ENCODE measurements at regions not wholly inside any gene's neighbourhood (a gene's known extent, or its start where the extent isn't known, plus 50 kb on each side); places are given as distances from the start of the nearest gene placed in this dataset.

DNA sequence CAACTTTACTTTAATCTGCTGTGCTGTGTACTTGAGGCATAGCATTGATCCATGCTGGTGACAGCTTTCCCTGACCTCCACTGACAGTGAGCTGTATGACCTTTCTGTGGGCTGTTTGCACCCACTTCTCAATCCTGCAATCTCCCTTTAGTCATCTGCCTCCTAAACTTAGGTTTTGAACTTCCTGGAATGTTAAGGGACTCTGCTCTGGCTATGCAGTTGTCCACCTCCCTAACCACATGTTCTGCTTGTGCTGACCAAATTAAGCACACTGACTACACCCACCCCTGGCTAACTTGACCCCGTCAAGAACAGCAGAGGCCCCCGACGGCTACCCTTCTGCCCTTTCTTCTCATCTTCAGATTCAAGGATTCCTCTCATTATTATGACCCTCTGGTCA lies 89.1 kb upstream of the NTM start:
- Mint-ChIP-seq H3K4me3 (ENCODE audit: unreplicated experiment) (no peak overlapping the region), H3K27me3 (ENCODE audit: insufficient read depth, unreplicated experiment) (peaks cover 11% of the 10 kb centered on the region), H3K4me1 (ENCODE audit: low read depth, unreplicated experiment) (no peaks in the 10 kb centered on the region), H3K9me3 (ENCODE audit: unreplicated experiment) (no peaks in the 10 kb centered on the region), H3K36me3 (ENCODE audit: insufficient read depth, unreplicated experiment) (no peaks in the 10 kb centered on the region), H3K27ac (ENCODE audit: unreplicated experiment) (no peak overlapping the region)
- TF ChIP-seq, protein P1, sequence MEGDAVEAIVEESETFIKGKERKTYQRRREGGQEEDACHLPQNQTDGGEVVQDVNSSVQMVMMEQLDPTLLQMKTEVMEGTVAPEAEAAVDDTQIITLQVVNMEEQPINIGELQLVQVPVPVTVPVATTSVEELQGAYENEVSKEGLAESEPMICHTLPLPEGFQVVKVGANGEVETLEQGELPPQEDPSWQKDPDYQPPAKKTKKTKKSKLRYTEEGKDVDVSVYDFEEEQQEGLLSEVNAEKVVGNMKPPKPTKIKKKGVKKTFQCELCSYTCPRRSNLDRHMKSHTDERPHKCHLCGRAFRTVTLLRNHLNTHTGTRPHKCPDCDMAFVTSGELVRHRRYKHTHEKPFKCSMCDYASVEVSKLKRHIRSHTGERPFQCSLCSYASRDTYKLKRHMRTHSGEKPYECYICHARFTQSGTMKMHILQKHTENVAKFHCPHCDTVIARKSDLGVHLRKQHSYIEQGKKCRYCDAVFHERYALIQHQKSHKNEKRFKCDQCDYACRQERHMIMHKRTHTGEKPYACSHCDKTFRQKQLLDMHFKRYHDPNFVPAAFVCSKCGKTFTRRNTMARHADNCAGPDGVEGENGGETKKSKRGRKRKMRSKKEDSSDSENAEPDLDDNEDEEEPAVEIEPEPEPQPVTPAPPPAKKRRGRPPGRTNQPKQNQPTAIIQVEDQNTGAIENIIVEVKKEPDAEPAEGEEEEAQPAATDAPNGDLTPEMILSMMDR (IDR thresholded peaks at IDR 0.05; ENCODE audit: insufficient read depth in 1 of 2, low read depth in 1 of 2, low read length in 1 of 2, severe bottlenecking in 1 of 2, unreplicated experiment in 1 of 2) = no peak
- H3K4me1 ChIP-seq = no peaks in the 10 kb centered on the region
- H3K27me3 ChIP-seq (replicated peaks; ENCODE audit: control insufficient read depth, insufficient read depth, low read length) = no peaks in the 10 kb centered on the region
- peaks cover 8% of the 10 kb centered on the region for H3K9me3 ChIP-seq
- no peak for DNase-seq
- no peak overlapping the region for H3K4me3 ChIP-seq (ENCODE audit: low read depth, low read length)
- BruUV-seq (replicated peaks) = no TSS peak
- no peaks in the 10 kb centered on the region for H3K36me3 ChIP-seq (ENCODE audit: control insufficient read depth, insufficient read depth, low read length)
- ChIA-PET POLR2A (no interaction called here), CTCF (no interaction called here)
- intact Hi-C loops (cut with micrococcal nuclease; ENCODE audit: unreplicated experiment) = no loop called here

DNA sequence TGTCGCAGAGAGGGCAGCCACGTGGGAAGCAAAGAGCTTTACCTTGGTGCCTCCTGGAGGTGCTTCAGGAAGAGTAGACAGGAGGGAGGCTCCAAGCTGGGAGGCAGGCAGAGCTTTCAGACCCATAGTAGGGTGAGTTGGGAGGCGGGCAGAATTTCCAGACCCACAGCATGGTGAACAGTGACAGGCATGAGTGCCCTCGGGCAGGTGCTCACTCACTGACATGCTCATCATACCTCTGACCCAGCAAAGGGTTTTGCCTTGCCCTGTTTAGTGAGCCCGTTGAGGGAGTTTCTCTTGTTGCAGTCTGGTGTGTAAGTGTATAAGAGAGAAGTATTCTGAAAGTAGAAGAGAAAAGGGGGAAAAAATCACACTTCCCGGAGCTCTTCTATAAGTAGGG lies 86.4 kb upstream of the NTM start:
- POLR2A ChIA-PET = no interaction called here
- BruUV-seq (replicated peaks) = no TSS peak
- H3K27me3 Mint-ChIP-seq (ENCODE audit: insufficient read depth, unreplicated experiment) = peaks cover 8% of the 10 kb centered on the region

GRCh38 chr11:131288521-131289091 lies 81.8 kb upstream of the NTM start:
- POLR2A ChIA-PET = no interaction called here

More for the DNA sequence above, 86.4 kb upstream of the NTM start:
- CTCF ChIA-PET = no interaction called here
- no peak overlapping the region for H3K4me3 Mint-ChIP-seq (ENCODE audit: unreplicated experiment)
- no peaks in the 10 kb centered on the region for H3K4me1 Mint-ChIP-seq (ENCODE audit: low read depth, unreplicated experiment)
- intact Hi-C loops (cut with micrococcal nuclease; ENCODE audit: unreplicated experiment) = no loop called here
- no peak for DNase-seq
- no peaks in the 10 kb centered on the region for H3K36me3 Mint-ChIP-seq (ENCODE audit: insufficient read depth, unreplicated experiment)
- TF ChIP-seq, protein P1 (IDR thresholded peaks at IDR 0.05; ENCODE audit: insufficient read depth in 1 of 2, low read depth in 1 of 2, low read length in 1 of 2, severe bottlenecking in 1 of 2, unreplicated experiment in 1 of 2) = no peak
- Histone ChIP-seq H3K27me3 (replicated peaks; ENCODE audit: control insufficient read depth, insufficient read depth, low read length) (no peaks in the 10 kb centered on the region), H3K36me3 (ENCODE audit: control insufficient read depth, insufficient read depth, low read length) (no peaks in the 10 kb centered on the region), H3K9me3 (peaks cover 8% of the 10 kb centered on the region), H3K4me3 (ENCODE audit: low read depth, low read length) (no peak overlapping the region), H3K4me1 (no peaks in the 10 kb centered on the region)
- H3K9me3 Mint-ChIP-seq (ENCODE audit: unreplicated experiment) = no peaks in the 10 kb centered on the region
- no peak overlapping the region for H3K27ac Mint-ChIP-seq (ENCODE audit: unreplicated experiment)

More at GRCh38 chr11:131288521-131289091, 81.8 kb upstream of the NTM start:
- intact Hi-C loops (cut with micrococcal nuclease; ENCODE audit: unreplicated experiment) = no loop called here
- H3K36me3 ChIP-seq (ENCODE audit: control insufficient read depth, insufficient read depth, low read length) = no peaks in the 10 kb centered on the region
- no peaks in the 10 kb centered on the region for H3K9me3 ChIP-seq
- peaks cover 16% of the 10 kb centered on the region for H3K27me3 Mint-ChIP-seq (ENCODE audit: insufficient read depth, unreplicated experiment)
- no peak for DNase-seq
- H3K27ac Mint-ChIP-seq (ENCODE audit: unreplicated experiment) = no peak overlapping the region
- CTCF ChIA-PET = no interaction called here
- no peak overlapping the region for H3K4me3 ChIP-seq (ENCODE audit: low read depth, low read length)
- H3K9me3 Mint-ChIP-seq (ENCODE audit: unreplicated experiment) = no peaks in the 10 kb centered on the region
- TF ChIP-seq, protein P1 (IDR thresholded peaks at IDR 0.05; ENCODE audit: insufficient read depth in 1 of 2, low read depth in 1 of 2, low read length in 1 of 2, severe bottlenecking in 1 of 2, unreplicated experiment in 1 of 2) = no peak
- no peak overlapping the region for H3K4me3 Mint-ChIP-seq (ENCODE audit: unreplicated experiment)
- H3K4me1 ChIP-seq = no peaks in the 10 kb centered on the region
- BruUV-seq (replicated peaks) = no TSS peak
- no peaks in the 10 kb centered on the region for H3K36me3 Mint-ChIP-seq (ENCODE audit: insufficient read depth, unreplicated experiment)
- H3K27me3 ChIP-seq (replicated peaks; ENCODE audit: control insufficient read depth, insufficient read depth, low read length) = no peaks in the 10 kb centered on the region
- H3K4me1 Mint-ChIP-seq (ENCODE audit: low read depth, unreplicated experiment) = no peaks in the 10 kb centered on the region
